ENCODE measurements at regions not wholly inside any gene's neighbourhood (a gene's known extent, or its start where the extent isn't known, plus 50 kb on each side); places are given as distances from the start of the nearest gene placed in this dataset.
"Not testable (repeated sequence)": the region's sequence is repeated elsewhere in the genome, so short reads cannot be mapped to it uniquely, and the experiment has no call there.

DNA sequence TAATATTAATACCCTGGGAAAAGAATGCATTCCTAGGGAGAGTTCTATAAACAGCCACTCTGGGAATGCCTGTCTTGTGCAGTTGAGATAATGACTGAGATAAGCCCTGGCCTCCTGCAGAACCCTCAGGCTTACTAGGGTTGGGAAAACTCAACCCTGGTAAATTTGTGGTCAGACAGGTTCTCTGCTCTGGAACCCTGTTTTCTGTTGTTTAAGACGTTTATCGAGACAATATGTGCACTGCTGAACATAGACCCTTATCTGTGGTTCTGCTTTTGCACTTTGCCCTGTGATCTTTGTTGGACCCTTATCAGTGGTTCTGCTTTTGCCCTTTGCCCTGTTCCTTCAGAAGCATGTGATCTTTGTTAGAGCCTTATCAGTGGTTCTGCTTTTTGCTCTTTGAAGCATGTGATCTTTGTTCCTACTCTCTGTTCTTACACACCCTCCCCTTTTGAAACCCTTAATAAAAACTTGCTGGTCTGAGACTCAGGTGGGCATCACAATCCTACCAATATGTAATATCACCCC, 2754.0 kb downstream of the PCDH9 start:
- not testable (repeated sequence) for DNase-seq

DNA sequence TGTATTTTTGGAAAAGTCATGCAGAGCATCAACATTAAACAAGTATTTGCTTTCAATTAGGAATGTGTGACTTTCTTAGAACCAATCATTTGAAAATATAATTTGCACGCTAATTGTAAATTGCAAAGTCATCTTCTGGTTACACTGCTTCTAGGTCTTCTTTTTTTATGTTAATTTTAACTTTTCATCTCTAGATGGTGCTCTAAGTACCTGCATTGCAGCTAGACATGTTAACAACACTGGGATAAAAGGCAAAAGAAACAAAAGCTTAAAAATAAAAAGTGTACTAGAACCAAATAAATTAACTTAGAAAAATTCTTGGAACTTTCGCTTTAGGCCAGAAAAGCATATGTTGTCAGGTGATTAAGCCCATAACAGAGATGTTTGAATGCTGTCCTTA, 2758.2 kb downstream of the PCDH9 start:
- DNase-seq, result no peak

DNA sequence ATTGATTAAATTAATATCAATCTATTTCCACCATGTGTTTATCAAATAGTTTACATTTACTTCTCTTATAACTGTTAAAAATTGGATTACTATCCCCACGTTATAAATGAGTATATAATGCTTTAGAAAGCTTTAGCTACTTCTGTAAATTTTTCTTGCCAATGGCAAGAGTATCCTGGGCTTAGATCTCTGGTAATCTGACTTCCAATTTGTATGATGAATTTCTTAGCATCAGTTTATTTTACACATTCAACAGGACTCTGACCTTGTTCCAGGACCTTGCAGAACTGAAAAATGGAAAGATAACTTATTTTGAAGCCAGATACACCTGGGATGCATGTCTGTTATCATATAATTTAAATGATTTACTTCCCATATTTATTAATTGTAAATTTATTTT, 2759.4 kb downstream of the PCDH9 start:
- no peak for DNase-seq

DNA sequence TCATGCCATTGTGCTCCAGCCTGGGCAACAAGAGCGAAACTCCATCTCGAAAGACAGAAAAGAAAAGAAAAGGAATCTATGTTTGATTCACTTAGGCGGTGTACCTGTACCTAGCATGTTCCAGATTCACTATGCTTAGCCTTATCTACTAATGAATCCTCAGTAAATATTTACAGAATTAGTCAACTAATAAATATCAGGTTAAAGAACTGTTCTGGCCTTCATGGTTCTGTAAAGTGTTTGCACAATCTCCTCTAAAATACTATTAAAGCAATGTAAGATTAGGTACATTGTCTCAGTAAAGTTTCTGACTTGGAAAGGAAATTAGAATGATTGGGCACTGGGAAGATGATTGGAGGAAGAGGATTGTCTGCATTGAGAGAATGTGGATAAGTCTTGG, 2770.4 kb downstream of the PCDH9 start:
- DNase-seq, result no peak

DNA sequence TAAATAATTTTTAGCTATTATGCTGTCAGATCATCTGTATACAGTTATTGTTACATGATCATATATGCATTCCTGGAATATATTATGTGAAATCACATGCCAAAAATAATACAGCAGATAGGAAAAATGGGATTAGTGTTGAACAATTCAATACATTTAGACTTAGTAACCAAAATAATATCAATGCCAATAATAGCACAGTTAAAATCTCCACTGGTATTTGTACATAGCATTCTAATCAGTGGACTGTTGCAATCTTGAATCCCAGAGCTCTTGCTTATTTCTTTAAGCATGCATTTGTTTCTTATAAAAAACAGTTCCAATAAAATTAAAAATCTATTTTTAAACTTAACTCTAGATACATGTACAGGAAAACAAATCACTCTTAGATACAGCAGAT, 2772.2 kb downstream of the PCDH9 start:
- DNase-seq, result no peak

DNA sequence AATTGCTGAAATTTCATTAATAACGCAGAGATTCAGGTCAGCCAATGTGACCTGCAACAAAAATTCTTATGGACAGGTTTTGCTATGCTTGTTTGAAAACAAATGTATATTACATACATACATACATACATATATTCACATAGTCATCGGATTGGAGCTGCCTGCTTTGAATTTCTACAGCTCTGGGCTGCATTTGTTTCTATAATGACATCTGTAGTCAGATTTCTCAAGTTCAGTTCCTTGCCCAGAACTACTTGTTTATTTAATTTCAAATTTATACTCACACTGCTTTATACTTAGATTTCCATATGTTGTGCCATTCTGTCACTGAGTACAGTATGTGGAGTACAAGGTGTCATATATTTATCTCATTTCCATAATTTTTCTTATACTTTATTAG, 2775.0 kb downstream of the PCDH9 start:
- DNase-seq, result no peak

DNA sequence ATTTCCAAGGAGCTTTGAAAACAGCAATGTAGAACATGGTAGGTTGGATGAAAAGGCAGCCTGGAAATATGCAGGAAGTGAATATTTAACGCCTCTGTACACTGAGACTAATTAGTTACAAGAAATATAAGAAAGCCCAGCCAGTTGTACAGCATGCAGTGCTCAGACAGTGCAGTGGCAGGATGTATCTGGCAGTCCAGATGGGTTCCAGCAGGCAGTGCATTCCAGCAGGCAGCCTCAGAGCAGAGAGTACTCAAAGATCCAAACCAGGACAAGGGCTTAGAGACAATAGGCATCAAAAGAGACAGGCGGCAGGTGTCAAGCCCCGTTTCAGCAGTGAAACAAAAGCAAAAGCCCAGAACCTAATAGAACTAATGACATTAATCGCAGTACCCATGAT, 2776.3 kb downstream of the PCDH9 start:
- DNase-seq, result no peak

DNA sequence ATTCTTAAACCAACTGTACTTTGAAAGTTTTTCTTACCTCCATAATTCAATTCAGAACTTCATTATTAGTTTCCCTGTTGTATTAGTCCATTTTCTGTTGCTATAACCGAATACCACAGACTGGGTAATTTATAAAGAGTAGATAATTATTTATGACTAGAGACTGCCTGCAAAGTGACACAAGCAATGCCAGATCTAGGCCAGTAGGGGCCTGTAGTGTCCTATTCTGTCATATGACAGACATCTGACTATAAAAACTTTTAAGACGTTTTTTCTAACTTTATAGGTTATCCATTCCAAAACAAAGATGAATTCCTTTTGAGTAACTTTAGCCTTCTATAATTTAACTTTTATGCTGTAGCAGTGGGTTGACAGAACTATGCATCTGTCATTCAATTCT, 2783.8 kb downstream of the PCDH9 start:
- DNase-seq, result no peak

DNA sequence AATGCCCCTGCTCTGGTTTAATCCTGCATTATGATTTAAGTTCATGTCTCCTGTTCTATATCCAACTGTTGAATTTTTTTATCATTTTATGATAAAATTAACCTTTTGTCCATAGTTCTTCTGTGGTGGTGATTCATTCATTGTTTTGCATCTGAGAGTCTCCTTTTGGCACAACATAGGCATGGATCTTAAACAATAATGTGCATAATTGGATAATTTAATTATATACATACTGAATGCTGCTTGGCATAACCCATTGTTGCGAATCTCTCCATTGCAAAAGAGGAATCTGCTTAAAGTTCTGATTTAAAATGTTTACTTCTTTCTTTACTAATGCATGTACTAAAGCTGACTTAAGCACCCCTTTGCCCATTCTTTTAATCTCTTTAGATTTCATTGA, 2788.4 kb downstream of the PCDH9 start:
- DNase-seq, result no peak

DNA sequence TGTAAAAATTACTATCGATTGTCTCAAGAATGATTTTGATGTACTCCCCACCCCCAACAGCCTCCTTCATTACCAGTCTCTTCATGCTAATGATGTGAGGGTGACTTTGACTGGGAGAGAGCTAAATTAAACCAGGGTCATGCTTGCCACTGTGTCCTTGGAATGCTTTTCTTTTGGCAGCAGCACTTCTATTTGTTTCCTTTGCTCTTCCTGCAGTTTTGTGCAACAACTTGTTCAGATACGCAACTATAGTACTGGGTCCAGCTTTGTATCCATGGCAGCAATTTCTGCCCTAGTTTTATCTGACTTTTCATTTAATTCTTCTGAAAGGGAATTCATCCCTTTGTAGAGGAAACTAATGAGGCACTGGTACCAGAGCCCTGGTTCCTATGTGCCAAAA, 2792.1 kb downstream of the PCDH9 start:
- DNase-seq, result no peak

DNA sequence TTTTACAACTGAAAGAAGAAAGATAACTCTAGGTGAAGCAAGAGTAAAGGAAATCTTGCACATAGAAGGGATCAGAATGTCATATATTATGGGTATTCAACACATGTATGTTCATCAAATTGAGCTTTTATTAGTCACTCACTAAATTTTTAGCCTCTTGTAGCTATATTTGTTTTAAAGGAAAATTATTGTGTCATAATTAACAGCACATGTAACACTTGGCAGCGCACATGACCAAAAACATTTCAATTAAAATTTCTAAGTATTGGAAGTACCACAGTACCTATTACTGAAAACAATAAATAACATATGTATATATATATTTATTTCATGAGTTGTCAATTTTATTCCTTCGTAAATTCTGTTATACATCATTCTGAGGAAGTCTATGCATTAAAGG, 2800.4 kb downstream of the PCDH9 start:
- no peak for DNase-seq

DNA sequence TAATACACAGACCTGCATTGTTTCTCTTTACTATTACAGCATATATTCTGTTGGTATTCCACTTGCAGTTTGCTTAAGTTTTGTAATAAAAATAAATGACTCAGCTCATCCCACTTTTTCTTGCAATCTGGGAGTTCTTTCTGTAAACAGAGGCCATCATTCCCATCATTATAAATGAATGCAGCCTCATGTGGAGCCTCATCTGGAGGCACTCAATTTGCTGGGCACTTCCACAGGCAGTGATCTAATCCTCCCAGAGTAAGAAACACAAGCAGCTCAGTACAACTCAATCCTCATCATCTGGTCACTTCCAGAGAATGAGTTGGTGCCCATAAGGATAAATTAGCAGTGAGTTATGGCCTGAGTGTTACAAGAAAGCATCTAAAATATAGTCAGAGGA, 2801.9 kb downstream of the PCDH9 start:
- DNase-seq, result no peak

DNA sequence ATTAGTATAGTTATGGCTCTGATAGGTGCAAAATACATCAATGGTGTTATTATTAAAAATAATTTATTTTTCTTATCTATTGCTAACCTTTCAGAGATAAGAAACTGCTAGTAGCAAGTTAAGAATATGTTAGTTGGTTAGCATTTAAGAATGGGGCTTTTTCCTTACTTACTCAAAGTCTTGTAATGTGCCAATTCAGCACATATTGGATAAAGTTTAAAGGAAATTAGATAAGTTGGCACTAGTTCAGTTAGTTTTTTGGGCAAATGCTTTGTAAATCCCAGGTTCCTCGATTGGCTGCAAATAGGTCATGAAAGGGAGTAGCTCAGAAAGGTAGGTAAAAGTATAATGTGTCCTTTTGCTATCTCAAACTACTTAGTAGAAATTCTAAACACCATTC, 2806.7 kb downstream of the PCDH9 start:
- no peak for DNase-seq

DNA sequence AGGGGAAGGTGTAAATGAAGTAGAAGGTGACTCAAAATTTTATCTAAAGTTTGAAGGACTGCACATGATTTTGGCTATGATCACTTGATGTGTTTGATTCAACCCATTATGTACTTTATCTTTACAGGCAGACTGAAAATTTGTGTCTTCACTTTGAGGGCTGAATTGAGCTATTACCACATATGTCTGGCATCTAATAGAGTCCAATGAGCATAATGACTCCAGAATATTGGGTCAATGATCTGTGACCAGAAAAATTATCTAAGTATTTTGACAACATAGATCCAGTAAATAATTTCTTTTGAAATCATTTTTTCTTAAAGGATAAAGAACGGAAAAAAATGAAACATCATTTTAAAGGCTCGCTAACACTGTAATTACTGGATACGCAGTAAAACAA, 2810.0 kb downstream of the PCDH9 start:
- DNase-seq, result no peak

DNA sequence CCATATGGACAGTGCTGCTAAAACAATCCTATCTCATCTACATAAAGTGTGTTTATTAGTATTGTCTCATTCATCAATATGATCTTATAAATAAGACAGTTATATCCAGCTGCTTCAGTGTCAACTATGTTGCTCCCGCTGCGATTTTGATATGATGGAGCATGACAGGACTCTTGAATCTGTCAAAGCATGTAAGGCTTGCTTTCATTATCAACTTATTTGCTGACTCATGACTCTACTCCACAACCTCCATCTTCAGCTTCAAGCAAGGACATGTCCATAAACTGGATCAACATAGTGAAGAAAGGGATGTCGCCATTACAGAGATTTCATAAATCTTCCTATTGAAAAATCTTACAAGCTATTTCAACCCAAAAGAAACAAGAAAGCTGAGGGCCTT, 2812.6 kb downstream of the PCDH9 start:
- DNase-seq, result no peak

DNA sequence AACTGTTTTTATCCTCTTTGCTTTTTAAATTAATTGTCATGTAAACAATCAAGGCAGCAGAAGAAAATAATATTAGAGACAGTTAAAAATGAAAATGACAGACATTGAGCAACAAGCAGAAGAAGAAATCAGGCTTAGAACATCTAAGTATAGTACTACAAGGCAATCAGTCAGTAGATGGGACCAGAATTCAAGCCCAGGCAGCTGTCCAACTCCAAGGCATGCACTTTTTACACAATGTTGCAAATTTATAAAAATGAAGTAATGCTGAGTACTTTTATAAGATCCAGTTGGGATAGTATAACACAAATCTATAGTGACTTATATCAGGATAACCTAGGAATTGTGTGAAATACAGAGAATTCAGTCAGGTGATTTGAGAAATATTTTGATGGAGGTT, 2815.8 kb downstream of the PCDH9 start:
- DNase-seq, result no peak

DNA sequence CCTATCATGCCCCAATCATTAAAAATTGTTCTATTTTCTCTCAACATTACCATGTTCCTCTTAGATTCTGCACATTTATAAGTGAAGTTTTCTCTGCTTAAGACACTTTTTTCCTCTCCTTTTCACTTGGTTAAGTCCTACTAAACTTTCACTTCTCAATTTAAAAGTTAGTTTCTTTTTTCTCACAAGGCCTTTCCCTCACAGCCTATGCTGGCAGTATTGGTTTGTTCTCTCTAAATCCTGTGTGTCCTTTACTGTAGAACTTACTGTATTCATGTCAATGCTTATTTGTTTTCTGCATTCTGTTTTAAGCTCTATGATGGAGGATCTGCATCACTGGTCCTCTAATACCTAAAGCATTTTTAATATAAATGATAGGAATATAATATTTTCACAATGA, 2816.6 kb downstream of the PCDH9 start:
- DNase-seq, result no peak

DNA sequence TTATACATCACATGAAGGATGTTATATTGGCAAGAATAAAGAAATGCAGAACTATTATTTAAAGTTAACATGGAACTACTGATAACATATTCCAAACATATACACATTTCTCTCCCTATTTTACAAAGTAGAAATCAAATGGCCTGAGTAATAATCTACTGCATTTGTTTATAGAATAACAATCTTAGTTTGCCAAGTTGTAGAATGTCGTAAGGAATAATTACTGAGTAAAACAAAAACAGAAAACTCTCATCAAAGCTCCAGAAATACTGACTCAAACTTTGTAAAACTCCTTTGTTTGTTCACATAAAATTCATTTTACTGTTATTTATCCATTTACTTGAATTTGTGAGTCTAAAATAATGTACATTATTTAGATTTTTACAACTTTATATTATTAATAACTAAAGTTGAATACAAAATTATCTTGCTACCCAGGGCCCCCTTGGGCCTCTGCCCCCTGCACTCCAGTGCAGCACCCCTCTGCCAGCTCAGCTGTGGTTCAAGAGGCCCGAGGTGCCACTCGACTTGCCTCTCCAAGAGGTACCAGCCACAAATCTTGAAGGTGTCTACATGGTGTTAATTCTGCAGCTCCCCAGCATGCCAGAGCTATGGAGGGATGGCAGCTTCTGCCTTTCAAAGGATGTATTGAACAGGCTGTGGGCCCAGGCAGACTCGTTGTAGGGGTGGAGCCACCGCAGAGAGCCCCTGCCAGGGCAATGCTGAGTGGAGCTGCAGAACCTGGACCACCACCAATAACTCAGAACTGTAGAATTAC, 2819.7 kb downstream of the PCDH9 start:
- no peak for DNase-seq

DNA sequence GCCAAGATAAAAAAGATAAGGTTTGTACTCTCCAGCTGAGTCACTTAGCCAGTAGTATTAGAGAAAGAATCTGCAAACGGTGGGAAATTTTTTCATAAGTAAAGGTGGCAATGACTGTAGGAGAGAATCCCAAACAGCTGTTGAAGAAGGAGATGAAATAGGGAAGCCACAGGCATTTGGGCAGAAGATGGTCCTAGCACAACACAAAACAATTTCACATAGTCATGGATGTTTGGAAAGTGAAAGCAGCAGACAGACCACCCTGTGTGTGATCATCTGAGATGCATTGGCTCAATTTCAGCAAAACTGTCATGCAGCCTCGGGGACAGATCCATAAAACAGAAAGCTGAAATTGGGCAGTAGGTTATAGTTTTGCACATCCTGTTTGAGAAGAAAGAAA, 2832.4 kb downstream of the PCDH9 start:
- DNase-seq, result no peak

DNA sequence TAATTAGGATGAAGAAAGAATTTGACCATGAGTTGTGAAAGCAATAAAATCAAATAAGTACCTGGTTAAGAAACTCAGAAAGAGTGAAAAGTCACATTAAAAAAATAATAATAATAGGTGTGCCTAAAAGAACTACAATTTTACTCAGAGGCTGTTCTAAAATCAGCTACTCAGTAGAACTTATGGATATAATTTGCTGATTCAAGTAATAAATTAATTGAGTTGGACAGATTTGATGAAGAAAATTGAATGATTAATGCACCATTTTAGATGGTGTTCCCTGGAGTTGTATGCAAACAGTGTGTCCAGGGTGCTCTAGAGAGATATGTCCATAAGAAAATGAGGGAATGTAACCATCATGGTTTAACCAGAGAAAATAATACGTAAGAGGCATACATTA, 2852.5 kb downstream of the PCDH9 start:
- no peak for DNase-seq

DNA sequence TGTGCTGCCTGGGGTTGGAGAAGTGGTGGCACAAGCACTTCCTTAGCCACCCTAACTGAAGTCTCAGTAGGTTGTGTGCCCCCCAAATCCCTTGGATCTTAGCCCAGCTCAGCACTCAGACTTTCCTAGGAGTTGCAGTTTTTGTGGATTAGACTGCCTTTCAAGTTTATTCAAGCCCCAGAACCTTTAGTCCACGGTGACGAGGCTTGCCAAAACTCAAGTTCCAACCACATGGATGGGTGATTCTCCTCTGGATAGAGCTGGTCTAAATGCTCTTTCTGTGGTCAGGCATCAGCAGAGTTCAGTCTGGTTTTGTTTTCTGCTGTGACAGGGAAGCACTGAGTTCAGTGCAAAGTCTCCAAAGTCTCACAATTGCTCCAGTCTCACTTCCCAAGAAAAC, 2858.7 kb downstream of the PCDH9 start:
- no peak for DNase-seq

DNA sequence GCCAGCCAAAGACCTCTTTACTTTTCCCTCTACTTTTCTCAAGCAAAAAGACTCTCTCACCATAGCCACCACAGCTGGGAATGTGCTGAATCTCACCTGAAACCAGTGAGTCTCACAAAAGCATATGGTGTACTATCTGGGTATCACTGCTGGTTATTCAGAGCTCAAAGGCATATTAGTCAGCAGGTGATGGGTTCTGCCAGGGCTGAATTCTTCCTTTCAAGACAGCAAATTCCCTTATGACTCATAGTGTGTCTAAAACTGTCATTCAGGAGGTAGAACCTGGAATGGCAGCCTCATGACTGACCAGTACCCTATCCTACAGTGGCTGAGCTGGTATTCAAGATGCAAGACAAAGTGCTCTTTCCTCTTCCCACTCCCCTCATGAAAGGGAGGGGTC, 2859.1 kb downstream of the PCDH9 start:
- no peak for DNase-seq

DNA sequence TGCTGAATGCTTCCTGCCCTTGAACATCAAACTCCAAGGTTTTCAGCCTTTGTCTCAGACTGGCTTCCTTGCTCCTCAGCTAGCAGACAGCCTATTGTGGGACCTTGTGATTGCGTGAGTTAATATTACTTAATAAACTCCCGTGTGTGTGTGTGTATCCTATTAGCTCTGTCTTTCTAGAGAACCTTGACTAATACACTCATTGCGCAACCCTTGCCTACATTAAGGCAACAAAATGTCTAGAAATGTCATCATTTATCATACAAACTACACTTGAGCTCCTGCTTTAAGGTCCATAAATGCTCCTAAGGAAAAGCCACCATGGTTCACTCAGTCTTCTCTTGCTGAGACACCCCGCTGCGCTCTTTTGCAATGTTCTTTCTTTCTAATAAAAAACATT, 2861.0 kb downstream of the PCDH9 start:
- DNase-seq, result no peak

DNA sequence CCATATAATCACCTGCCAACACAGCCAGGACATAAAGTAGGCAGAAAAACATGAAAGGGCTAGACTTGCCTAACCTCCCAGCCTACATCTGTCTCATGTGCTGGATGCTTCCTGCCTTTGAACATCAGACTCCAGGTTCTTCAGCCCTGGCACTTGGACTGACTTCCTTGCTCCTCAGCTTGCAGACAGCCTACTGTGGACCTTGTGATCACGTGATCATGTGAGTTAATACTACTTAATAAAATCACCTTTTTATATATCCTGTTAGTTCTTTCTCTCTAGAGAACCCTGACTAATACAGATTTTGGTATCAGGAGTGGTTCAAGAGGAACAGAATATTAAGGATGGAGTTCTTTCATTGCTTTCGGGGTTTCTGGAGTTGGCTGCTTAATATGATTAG, 2867.6 kb downstream of the PCDH9 start:
- DNase-seq, result no peak

DNA sequence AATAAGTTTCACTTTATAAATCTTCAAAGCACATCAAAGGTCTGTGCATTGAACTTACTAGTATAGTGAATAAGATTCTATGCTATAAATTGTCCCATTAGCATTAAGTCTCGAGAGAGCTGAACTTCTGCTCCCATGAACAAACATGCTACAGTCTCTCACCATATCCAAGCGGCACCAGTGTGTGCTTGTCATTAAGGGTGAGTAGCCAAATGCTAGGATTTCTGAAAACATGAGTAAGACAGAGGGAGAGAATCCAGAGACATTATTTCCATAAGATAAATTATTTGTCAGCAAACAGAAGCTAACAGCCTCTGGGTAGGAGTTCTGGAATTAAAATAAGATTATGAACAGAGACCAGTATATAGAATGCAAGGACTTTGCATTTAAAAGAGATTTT, 2882.5 kb downstream of the PCDH9 start:
- no peak for DNase-seq

Measured in activated CD4-positive, alpha-beta T cell treated with anti-CD3 and anti-CD28 coated beads, Interleukin-2, amount 50 U/mL, for 16 hours (primary cell).